Spleen (tissue), 11 donors: ENCODE measurements at regions not wholly inside any gene's neighbourhood (a gene's known extent, or its start where the extent isn't known, plus 50 kb on each side); places are given as distances from the start of the nearest gene placed in this dataset.

Experiments
- DNase-seq: peaks from one replicate; pipeline ENCODE4 v3.0.0-alpha.2; 2020
- H3K27ac ChIP-seq, 8 donors: fragments of 200-600 bp; sonication (generic) in 7 of 8; 1 replicate in 4 of 8; 2 replicates in 4 of 8; pipeline versions ENCODE4 v1.5.0 to v1.8.0; 2016 to 2021; ENCODE audit warnings: inconsistent platforms in 4 of 8, mild to moderate bottlenecking in 4 of 8, moderate library complexity in 1 of 8
- H3K27me3 ChIP-seq, 7 donors: fragments of 200-600 bp; sonication (generic) in 6 of 7; replicated peaks in 1 of 7; 1 replicate in 4 of 7; 2 replicates in 3 of 7; pipeline versions ENCODE4 v1.5.0 to v1.8.0; 2016 to 2021; ENCODE audit warnings: inconsistent platforms in 3 of 7, mild to moderate bottlenecking in 1 of 7
- H3K36me3 ChIP-seq, 6 donors: fragments of 200-600 bp; sonication (generic) in 5 of 6; 1 replicate in 4 of 6; 2 replicates in 2 of 6; pipeline versions ENCODE4 v1.5.0 to v1.8.0; 2016 to 2021; ENCODE audit warnings: inconsistent platforms in 2 of 6
- H3K4me1 ChIP-seq, 6 donors: fragments of 200-600 bp; sonication (generic) in 5 of 6; 1 replicate in 3 of 6; 2 replicates in 3 of 6; pipeline versions ENCODE4 v1.5.0 to v1.8.0; 2016 to 2021; ENCODE audit warnings: inconsistent platforms in 3 of 6
- H3K4me3 ChIP-seq, 8 donors: fragments of 200-600 bp; sonication (generic) in 7 of 8; 1 replicate in 4 of 8; 2 replicates in 4 of 8; pipeline versions ENCODE4 v1.5.0 to v1.8.0; 2016 to 2021; ENCODE audit warnings: inconsistent platforms in 4 of 8, mild to moderate bottlenecking in 4 of 8, moderate library complexity in 2 of 8
- H3K9me3 ChIP-seq, 8 donors: fragments of 200-600 bp; sonication (generic) in 7 of 8; 1 replicate in 4 of 8; 2 replicates in 4 of 8; pipeline versions ENCODE4 v1.5.0 to v1.8.0; 2016 to 2021; ENCODE audit warnings: inconsistent platforms in 4 of 8
- POLR2A ChIP-seq, 3 donors: fragments of 450-650 bp; IDR thresholded peaks; one replicate each; pipeline ENCODE4 v1.5.1; 2017; ENCODE audit warnings: antibody characterized with exemption in 3 of 3, mild to moderate bottlenecking in 1 of 3
- POLR2AphosphoS5 ChIP-seq, 3 donors: sonication (generic); formaldehyde crosslinking; IDR thresholded peaks; one replicate each; pipeline ENCODE4 v1.5.1; 2017; ENCODE audit warnings: antibody characterized with exemption in 3 of 3
- WGBS, 5 donors: extraction: QIAGEN DNeasy Blood & Tissue Kit in 3 of 5; methylation state at CpG; one replicate each; pipeline versions ENCODE4 v1.1.5 to v1.1.7; 2013 to 2018; 5-methylcytosine and 5-hydroxymethylcytosine counted together
- intact Hi-C: fragments of 100-400 bp; cut with DNase I; formaldehyde crosslinking; loops from one replicate; pipeline ENCODE4 v1.15.0; 2023; ENCODE audit warnings: low total_unique reads
- TF ChIP-seq, protein P1 (sequence below), 11 experiments: fragments of 200-600 bp in 7 of 11; fragments of 450-650 bp in 4 of 11; sonication (generic) in 4 of 11; IDR thresholded peaks in 8 of 11; conservative IDR thresholded peaks in 3 of 11; 1 replicate in 7 of 11; 2 replicates in 4 of 11; pipeline versions ENCODE4 v1.4.0 to v1.8.0; 2016 to 2021; ENCODE audit warnings: antibody characterized with exemption in 11 of 11, inconsistent platforms in 4 of 11, mild to moderate bottlenecking in 1 of 11
- donor health status: healthy with polysubstance abuse.
- donor health status: DM: no; HTN: no; CAD: no; lungs with moderate emphysema.
- donor health status: DM: no; HTN: no; CAD: no.
- donor health status: Bipolar disorder and iron deficiency.
- donor health status: healthy.
- donor health status: DM: no; HTN: no; CAD: no.
- donor health status: DM: yes; HTN: yes; CAD: no.

GRCh38 chr16:13338044-13338443, 436.6 kb downstream of the SHISA9 start:
- 72 to 89% (median 80%) methylated on average over 3 of the region's 3 CpGs for WGBS, 5 donors
- Histone ChIP-seq H3K27me3 (no peaks in the 10 kb centered on the region), H3K4me1 (no peaks in the 10 kb centered on the region), H3K27ac (no peak overlapping the region), H3K9me3 (no peaks in the 10 kb centered on the region), H3K4me3 (no peak overlapping the region), H3K36me3 (no peaks in the 10 kb centered on the region)
- no peak for DNase-seq
- TF ChIP-seq, protein P1, sequence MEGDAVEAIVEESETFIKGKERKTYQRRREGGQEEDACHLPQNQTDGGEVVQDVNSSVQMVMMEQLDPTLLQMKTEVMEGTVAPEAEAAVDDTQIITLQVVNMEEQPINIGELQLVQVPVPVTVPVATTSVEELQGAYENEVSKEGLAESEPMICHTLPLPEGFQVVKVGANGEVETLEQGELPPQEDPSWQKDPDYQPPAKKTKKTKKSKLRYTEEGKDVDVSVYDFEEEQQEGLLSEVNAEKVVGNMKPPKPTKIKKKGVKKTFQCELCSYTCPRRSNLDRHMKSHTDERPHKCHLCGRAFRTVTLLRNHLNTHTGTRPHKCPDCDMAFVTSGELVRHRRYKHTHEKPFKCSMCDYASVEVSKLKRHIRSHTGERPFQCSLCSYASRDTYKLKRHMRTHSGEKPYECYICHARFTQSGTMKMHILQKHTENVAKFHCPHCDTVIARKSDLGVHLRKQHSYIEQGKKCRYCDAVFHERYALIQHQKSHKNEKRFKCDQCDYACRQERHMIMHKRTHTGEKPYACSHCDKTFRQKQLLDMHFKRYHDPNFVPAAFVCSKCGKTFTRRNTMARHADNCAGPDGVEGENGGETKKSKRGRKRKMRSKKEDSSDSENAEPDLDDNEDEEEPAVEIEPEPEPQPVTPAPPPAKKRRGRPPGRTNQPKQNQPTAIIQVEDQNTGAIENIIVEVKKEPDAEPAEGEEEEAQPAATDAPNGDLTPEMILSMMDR (IDR thresholded peaks at IDR 0.05 in 8 of 11, conservative IDR thresholded peaks at IDR 0.05 in 3 of 11) = no peak
- TF ChIP-seq POLR2A (IDR thresholded peaks at IDR 0.05) = no peak
- no peak for TF ChIP-seq POLR2AphosphoS5 (IDR thresholded peaks at IDR 0.05)
- intact Hi-C loops = no loop called here

GRCh38 chr16:13342675-13343074, 441.3 kb downstream of the SHISA9 start:
- TF ChIP-seq POLR2A (IDR thresholded peaks at IDR 0.05) = no peak
- 72 to 85% (median 77%) methylated on average over 3 of the region's 3 CpGs for WGBS, 5 donors
- Histone ChIP-seq H3K27ac (no peak overlapping the region), H3K27me3 (no peaks in the 10 kb centered on the region), H3K4me3 (no peak overlapping the region), H3K36me3 (no peaks in the 10 kb centered on the region), H3K9me3 (no peaks in the 10 kb centered on the region), H3K4me1 (no peaks in the 10 kb centered on the region)
- no peak for DNase-seq
- intact Hi-C loops = no loop called here

- no peak for DNase-seq
- 62 to 80% (median 66%) methylated on average over 2 of the region's 2 CpGs for WGBS, 5 donors
- TF ChIP-seq POLR2AphosphoS5 (IDR thresholded peaks at IDR 0.05) (no peak), POLR2A (IDR thresholded peaks at IDR 0.05) (no peak)
- TF ChIP-seq, protein P1 (IDR thresholded peaks at IDR 0.05 in 8 of 11, conservative IDR thresholded peaks at IDR 0.05 in 3 of 11) = no peak
- Histone ChIP-seq H3K36me3 (no peaks in the 10 kb centered on the region), H3K9me3 (no peaks in the 10 kb centered on the region), H3K4me1 (no peaks in the 10 kb centered on the region), H3K4me3 (no peak overlapping the region), H3K27me3 (no peaks in the 10 kb centered on the region), H3K27ac (no peak overlapping the region)
- intact Hi-C loops = no loop called here
Observed at GRCh38 chr16:13344001-13344400, 442.6 kb downstream of the SHISA9 start.

DNA sequence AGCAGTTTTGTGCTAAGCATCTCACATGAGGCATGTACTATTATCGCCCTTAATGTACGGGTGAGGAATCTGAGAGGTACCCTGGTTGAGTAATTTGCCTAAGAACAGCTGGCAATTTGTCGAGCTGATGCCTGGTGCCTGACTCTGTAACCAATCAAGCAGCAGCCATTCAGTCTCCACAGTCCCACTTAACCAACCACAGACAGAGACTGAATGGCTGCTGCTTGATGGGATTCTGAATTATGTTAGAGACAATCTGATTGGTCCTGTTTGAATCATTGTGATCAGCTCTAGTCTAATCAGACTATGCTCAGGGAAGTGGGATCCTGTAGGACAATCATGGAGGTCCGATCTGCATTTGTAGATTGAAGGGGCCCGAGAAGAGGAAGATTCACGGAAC, 447.0 kb downstream of the SHISA9 start:
- no peak for TF ChIP-seq POLR2A (IDR thresholded peaks at IDR 0.05)
- TF ChIP-seq, protein P1 (IDR thresholded peaks at IDR 0.05 in 8 of 11, conservative IDR thresholded peaks at IDR 0.05 in 3 of 11) = no peak
- TF ChIP-seq POLR2AphosphoS5 (IDR thresholded peaks at IDR 0.05) = no peak
- Histone ChIP-seq H3K4me1 (no peaks in the 10 kb centered on the region), H3K27ac (no peak overlapping the region), H3K36me3 (no peaks in the 10 kb centered on the region), H3K9me3 (no peaks in the 10 kb centered on the region), H3K27me3 (no peaks in the 10 kb centered on the region), H3K4me3 (no peak overlapping the region)
- 86 to 97% (median 91%) methylated on average over 6 of the region's 6 CpGs for WGBS, 5 donors
- intact Hi-C loops = no loop called here
- no peak for DNase-seq

GRCh38 chr16:13350000-13350399, 448.6 kb downstream of the SHISA9 start:
- TF ChIP-seq POLR2AphosphoS5 (IDR thresholded peaks at IDR 0.05) = no peak
- TF ChIP-seq, protein P1 (IDR thresholded peaks at IDR 0.05 in 8 of 11, conservative IDR thresholded peaks at IDR 0.05 in 3 of 11) = no peak
- TF ChIP-seq POLR2A (IDR thresholded peaks at IDR 0.05) = no peak
- WGBS, 5 donors = 89 to 91% (median 91%) methylated on average over 4 of the region's 4 CpGs
- no peak overlapping the region for H3K27ac ChIP-seq
- H3K4me3 ChIP-seq = no peak overlapping the region
- H3K9me3 ChIP-seq = no peaks in the 10 kb centered on the region
- DNase-seq = no peak
- no peaks in the 10 kb centered on the region for H3K4me1 ChIP-seq
- no peaks in the 10 kb centered on the region for H3K36me3 ChIP-seq
- intact Hi-C loops = no loop called here
- H3K27me3 ChIP-seq = no peaks in the 10 kb centered on the region
